Ascending aorta (tissue), 2 donors: ENCODE measurements at regions not wholly inside any gene's neighbourhood (a gene's known extent, or its start where the extent isn't known, plus 50 kb on each side); places are given as distances from the start of the nearest gene placed in this dataset.

Experiments
- DNase-seq, 2 donors: peaks; one replicate each; pipeline ENCODE4 v3.0.0-alpha.2; 2019; ENCODE audit warnings: low spot score in 2 of 2
- H3K27ac ChIP-seq, 2 donors: fragments of 200-600 bp; sonication (generic); one replicate each; pipeline ENCODE4 v1.5.1; 2016 to 2017; ENCODE audit warnings: mild to moderate bottlenecking in 1 of 2
- H3K27me3 ChIP-seq: fragments of 200-600 bp; sonication (generic); one replicate; pipeline ENCODE4 v1.5.1; 2017
- H3K36me3 ChIP-seq, 2 donors: fragments of 200-600 bp; sonication (generic); one replicate each; pipeline ENCODE4 v1.5.1; 2016
- H3K4me1 ChIP-seq, 2 donors: fragments of 200-600 bp; sonication (generic); one replicate each; pipeline ENCODE4 v1.5.1; 2016 to 2017; ENCODE audit warnings: mild to moderate bottlenecking in 1 of 2
- H3K4me3 ChIP-seq, 2 donors: fragments of 200-600 bp; sonication (generic); one replicate each; pipeline ENCODE4 v1.5.1; 2016 to 2017; ENCODE audit warnings: mild to moderate bottlenecking in 1 of 2
- H3K9me3 ChIP-seq, 2 donors: fragments of 200-600 bp; sonication (generic); one replicate each; pipeline ENCODE4 v1.5.1; 2016
- CTCF ChIP-seq, 3 experiments: fragments of 200-600 bp in 2 of 3; fragments of 450-650 bp in 1 of 3; sonication (generic) in 2 of 3; IDR thresholded peaks; one replicate each; pipeline ENCODE4 v1.5.1; 2016 to 2019; ENCODE audit warnings: antibody characterized with exemption in 3 of 3, mild to moderate bottlenecking in 1 of 3, moderate library complexity in 1 of 3
- intact Hi-C: fragments of 100-400 bp; cut with DNase I; formaldehyde crosslinking; loops from one replicate; pipeline ENCODE4 v1.15.1; 2023

DNA sequence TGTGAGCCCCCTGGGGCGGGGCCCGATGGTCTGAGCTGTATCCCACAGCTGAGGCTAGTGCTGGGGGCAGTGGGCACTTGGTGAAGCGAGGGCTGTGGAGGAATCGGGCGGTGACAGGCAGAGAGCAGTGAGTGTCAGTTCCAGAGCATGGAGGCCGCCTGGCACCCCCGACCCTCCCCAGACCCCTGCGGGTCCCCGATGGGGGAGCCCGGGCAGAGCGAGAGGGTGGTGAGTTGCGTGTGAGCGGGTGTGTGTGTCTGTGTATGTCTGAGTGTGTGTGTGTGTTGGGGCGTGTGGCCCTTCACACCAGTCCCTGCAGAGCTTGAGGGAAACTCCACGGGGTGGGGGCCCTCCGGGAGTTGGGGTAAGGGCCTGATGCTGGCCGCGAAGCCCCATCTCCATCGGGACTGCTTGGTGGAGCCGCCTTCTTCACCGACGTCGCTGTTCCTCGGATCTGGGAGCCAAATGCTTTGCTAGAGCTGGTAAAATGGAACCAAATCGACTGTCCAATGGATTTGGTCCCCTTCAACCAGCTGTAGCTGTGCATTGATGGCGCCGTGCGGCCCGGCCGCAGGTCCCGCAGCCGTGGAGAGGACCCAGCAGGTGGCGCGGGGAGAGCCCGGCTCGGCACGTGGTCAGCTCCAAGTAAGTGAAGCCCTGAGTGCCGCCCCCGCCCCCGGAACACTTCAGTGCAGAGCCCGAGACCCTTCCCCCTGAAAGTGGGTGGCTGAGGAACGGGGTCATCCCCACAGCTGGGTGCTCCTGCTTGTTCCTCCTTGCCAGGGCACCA is 77.7 kb upstream of the SLCO4A1 start:
- no peaks in the 10 kb centered on the region for H3K27me3 ChIP-seq
- intact Hi-C loops = no loop called here
- H3K4me3 ChIP-seq = no peak overlapping the region
- no peak for DNase-seq
- H3K27ac ChIP-seq = no peak overlapping the region
- H3K36me3 ChIP-seq = no peaks in the 10 kb centered on the region
- H3K4me1 ChIP-seq = no peaks in the 10 kb centered on the region
- no peak for TF ChIP-seq CTCF (IDR thresholded peaks at IDR 0.05)
- H3K9me3 ChIP-seq = no peaks in the 10 kb centered on the region

- Histone ChIP-seq H3K4me3 (no peak overlapping the region), H3K27me3 (no peaks in the 10 kb centered on the region), H3K27ac (no peak overlapping the region), H3K36me3 (no peaks in the 10 kb centered on the region), H3K4me1 (no peaks in the 10 kb centered on the region), H3K9me3 (no peaks in the 10 kb centered on the region)
- DNase-seq = no peak
- intact Hi-C loops = no loop called here
- no peak for TF ChIP-seq CTCF (IDR thresholded peaks at IDR 0.05)
Observed at GRCh38 chr20:62566266-62566665, 76.0 kb upstream of the SLCO4A1 start.

GRCh38 chr20:62566771-62567170 is 75.5 kb upstream of the SLCO4A1 start:
- Histone ChIP-seq H3K4me1 (no peaks in the 10 kb centered on the region), H3K4me3 (no peak overlapping the region), H3K36me3 (no peaks in the 10 kb centered on the region), H3K9me3 (no peaks in the 10 kb centered on the region), H3K27me3 (no peaks in the 10 kb centered on the region), H3K27ac (no peak overlapping the region)
- no peak for DNase-seq
- TF ChIP-seq CTCF (IDR thresholded peaks at IDR 0.05) = no peak
- intact Hi-C loops = no loop called here

DNA sequence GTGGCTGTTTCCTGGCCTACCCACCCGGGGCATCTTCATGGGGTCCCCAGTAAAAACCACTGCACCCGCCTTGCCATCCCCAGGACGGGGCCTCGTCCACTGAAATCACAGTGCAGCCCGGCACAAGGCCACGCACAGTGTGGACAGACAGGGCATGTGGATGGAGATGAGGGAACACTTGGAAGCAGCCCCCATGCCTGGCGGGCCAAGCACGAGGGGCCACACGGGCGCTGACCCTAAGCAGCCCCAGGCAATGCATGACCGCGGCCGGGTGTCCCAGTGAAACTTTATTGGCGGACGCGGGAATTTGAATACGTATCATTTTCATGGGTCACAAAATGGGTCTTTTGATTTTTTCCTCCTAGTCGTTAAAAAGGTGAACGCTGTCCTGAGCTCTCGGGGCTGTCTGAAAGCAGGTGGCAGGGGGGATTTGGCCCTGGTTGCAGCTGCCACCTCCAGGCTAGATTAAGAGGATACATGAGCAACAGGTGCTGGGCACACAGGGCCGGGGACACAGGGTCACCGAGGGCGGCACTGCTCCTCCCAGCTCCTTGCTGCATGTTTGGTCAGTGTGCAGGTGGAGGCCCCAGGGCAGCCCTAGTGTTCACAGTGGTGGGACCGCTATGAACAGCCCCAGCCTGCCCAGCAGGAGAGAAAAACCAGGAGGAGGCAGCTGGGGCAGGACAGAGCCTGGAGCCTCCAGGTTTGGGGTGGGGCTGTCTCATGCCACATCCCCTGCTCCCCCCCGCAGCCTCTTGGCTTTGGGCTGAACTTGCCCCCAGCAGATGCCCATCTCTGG is 74.9 kb upstream of the SLCO4A1 start:
- no peaks in the 10 kb centered on the region for H3K9me3 ChIP-seq
- H3K4me1 ChIP-seq = no peaks in the 10 kb centered on the region
- TF ChIP-seq CTCF (IDR thresholded peaks at IDR 0.05) = no peak
- intact Hi-C loops = no loop called here
- no peak overlapping the region for H3K4me3 ChIP-seq
- no peaks in the 10 kb centered on the region for H3K36me3 ChIP-seq
- H3K27ac ChIP-seq = no peak overlapping the region
- DNase-seq = no peak
- H3K27me3 ChIP-seq = no peaks in the 10 kb centered on the region

GRCh38 chr20:62568045-62568389 is 74.3 kb upstream of the SLCO4A1 start:
- no peaks in the 10 kb centered on the region for H3K36me3 ChIP-seq
- intact Hi-C loops = no loop called here
- H3K4me3 ChIP-seq = no peak overlapping the region
- no peak for TF ChIP-seq CTCF (IDR thresholded peaks at IDR 0.05)
- DNase-seq = no peak
- H3K27ac ChIP-seq = no peak overlapping the region
- H3K27me3 ChIP-seq = no peaks in the 10 kb centered on the region
- no peaks in the 10 kb centered on the region for H3K4me1 ChIP-seq
- no peaks in the 10 kb centered on the region for H3K9me3 ChIP-seq
